HFFc6 (cell line): ENCODE measurements at regions not wholly inside any gene's neighbourhood (a gene's known extent, or its start where the extent isn't known, plus 50 kb on each side); places are given as distances from the start of the nearest gene placed in this dataset.
"Not testable (repeated sequence)": the region's sequence is repeated elsewhere in the genome, so short reads cannot be mapped to it uniquely, and the experiment has no call there.

Experiments used
- DNase-seq: peaks from one replicate; pipeline ENCODE4 v3.0.0-alpha.2; 2018
- H3K27ac Mint-ChIP-seq: 2 replicates; pipeline ENCODE4 v1.8.0; 2020; ENCODE audit warnings: mild to moderate bottlenecking, mixed read lengths
- H3K27me3 Mint-ChIP-seq: 2 replicates; pipeline ENCODE4 v1.8.0; 2021; ENCODE audit warnings: mild to moderate bottlenecking, moderate library complexity, mixed read lengths; ENCODE audit not compliant: insufficient read depth
- H3K36me3 Mint-ChIP-seq: 2 replicates; pipeline ENCODE4 v1.8.0; 2021; ENCODE audit warnings: low read depth, mixed read lengths
- H3K4me1 Mint-ChIP-seq: 2 replicates; pipeline ENCODE4 v1.8.0; 2020; ENCODE audit warnings: low read depth, mixed read lengths
- H3K4me3 Mint-ChIP-seq: 2 replicates; pipeline ENCODE4 v1.8.0; 2020; ENCODE audit warnings: mild to moderate bottlenecking, moderate library complexity, mixed read lengths
- H3K9me3 Mint-ChIP-seq: 2 replicates; pipeline ENCODE4 v1.8.0; 2020; ENCODE audit warnings: mild to moderate bottlenecking, mixed read lengths
- TF ChIP-seq, protein P1 (sequence below): fragments of 200-600 bp; sonication (generic); IDR thresholded peaks from 2 replicates; pipeline ENCODE4 v1.5.0; 2021; ENCODE audit warnings: antibody characterized with exemption, mild to moderate bottlenecking

DNA sequence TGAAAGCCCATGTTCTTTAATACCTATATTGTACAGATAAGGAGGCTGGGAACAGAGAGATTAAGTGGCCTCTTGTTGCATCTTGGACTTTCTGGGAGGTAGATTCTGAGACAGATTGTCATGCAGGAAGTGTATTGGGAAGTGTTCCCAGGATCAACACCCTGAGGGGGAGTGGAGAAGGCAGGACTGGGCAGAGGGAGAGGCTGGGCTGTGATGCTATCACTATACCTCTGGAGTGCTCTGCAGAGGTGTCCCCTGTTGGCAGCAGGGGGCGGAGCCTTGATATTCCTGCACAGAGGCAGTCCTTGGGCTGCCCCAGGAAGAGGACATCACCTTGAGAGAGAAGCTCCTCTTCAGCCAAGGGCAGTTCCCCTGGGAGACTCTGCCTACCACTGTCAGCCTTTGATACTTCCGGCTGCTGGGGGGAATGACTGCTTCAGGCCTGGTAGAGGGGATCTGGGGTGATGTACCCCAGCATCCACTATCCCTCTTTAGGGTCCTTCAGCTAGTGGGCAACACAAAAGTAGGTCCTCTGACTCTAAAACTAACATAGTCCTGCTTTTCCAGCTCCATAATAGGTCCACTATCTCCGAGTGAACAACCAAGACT lies 97.4 kb upstream of the RNU6-1 start:
- peaks cover 3% of the 10 kb centered on the region for H3K27me3 Mint-ChIP-seq
- H3K27ac Mint-ChIP-seq = no peak overlapping the region
- H3K9me3 Mint-ChIP-seq = no peaks in the 10 kb centered on the region
- peaks cover 16% of the 10 kb centered on the region for H3K4me1 Mint-ChIP-seq
- no peaks in the 10 kb centered on the region for H3K36me3 Mint-ChIP-seq
- H3K4me3 Mint-ChIP-seq = no peak overlapping the region
- DNase-seq = no peak
- TF ChIP-seq, protein P1, sequence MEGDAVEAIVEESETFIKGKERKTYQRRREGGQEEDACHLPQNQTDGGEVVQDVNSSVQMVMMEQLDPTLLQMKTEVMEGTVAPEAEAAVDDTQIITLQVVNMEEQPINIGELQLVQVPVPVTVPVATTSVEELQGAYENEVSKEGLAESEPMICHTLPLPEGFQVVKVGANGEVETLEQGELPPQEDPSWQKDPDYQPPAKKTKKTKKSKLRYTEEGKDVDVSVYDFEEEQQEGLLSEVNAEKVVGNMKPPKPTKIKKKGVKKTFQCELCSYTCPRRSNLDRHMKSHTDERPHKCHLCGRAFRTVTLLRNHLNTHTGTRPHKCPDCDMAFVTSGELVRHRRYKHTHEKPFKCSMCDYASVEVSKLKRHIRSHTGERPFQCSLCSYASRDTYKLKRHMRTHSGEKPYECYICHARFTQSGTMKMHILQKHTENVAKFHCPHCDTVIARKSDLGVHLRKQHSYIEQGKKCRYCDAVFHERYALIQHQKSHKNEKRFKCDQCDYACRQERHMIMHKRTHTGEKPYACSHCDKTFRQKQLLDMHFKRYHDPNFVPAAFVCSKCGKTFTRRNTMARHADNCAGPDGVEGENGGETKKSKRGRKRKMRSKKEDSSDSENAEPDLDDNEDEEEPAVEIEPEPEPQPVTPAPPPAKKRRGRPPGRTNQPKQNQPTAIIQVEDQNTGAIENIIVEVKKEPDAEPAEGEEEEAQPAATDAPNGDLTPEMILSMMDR = no peak

GRCh38 chr15:67939179-67939578 lies 99.3 kb upstream of the RNU6-1 start:
- not testable (repeated sequence) for H3K4me3 Mint-ChIP-seq, DNase-seq, H3K27me3 Mint-ChIP-seq, H3K36me3 Mint-ChIP-seq, H3K9me3 Mint-ChIP-seq, H3K27ac Mint-ChIP-seq
- H3K4me1 Mint-ChIP-seq = peaks cover 18% of the 10 kb centered on the region

DNA sequence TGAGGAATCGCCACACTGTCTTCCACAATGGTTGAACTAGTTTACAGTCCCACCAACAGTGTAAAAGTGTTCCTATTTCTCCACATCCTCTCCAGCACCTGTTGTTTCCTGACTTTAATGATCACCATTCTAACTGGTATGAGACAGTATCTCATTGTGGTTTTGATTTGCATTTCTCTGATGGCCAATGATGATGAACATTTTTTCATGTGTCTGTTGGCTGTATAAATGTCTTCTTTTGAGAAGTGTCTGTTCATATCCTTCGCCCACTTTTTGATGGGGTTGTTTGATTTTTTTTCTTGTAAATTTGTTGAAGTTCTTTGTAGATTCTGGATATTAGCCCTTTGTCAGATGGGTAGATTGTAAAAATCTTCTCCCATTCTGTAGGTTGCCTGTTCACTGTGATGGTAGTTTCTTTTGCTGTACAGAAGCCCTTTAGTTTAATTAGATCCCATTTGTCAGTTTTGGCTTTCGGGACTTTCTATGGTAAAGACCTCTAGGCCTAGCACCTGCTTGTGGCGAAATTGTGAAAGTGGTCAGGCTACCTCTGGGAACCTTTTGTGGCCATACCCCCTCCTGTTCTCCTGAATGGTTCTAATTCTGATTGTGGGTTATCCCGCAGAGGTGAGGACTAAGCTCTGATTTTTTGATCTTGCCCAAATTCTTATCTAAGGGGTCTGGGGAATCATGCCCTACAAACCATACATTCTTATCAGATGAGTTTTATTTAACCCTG lies 99.9 kb upstream of the RNU6-1 start:
- not testable (repeated sequence) for H3K27me3 Mint-ChIP-seq, H3K27ac Mint-ChIP-seq, H3K36me3 Mint-ChIP-seq, H3K9me3 Mint-ChIP-seq, H3K4me3 Mint-ChIP-seq, DNase-seq
- peaks cover 24% of the 10 kb centered on the region for H3K4me1 Mint-ChIP-seq

- Mint-ChIP-seq H3K36me3 (no peaks in the 10 kb centered on the region), H3K27ac (no peak overlapping the region), H3K9me3 (no peaks in the 10 kb centered on the region), H3K4me1 (peaks cover 27% of the 10 kb centered on the region), H3K4me3 (no peak overlapping the region), H3K27me3 (peaks cover 3% of the 10 kb centered on the region)
- DNase-seq = no peak
- TF ChIP-seq, protein P1 = no peak
Measured at GRCh38 chr15:67940324-67940719, 100.5 kb upstream of the RNU6-1 start.

- TF ChIP-seq, protein P1 = no peak
- Mint-ChIP-seq H3K27me3 (peaks cover 3% of the 10 kb centered on the region), H3K36me3 (no peaks in the 10 kb centered on the region), H3K27ac (no peak overlapping the region), H3K4me3 (no peak overlapping the region), H3K9me3 (no peaks in the 10 kb centered on the region), H3K4me1 (peaks cover 40% of the 10 kb centered on the region)
- no peak for DNase-seq
Measured at GRCh38 chr15:67941648-67942310, 101.9 kb upstream of the RNU6-1 start.

- Mint-ChIP-seq H3K4me3 (no peak overlapping the region), H3K27me3 (no peaks in the 10 kb centered on the region; the same call in none of the 2 replicates), H3K27ac (no peak overlapping the region), H3K36me3 (no peaks in the 10 kb centered on the region), H3K4me1 (peaks cover 38% of the 10 kb centered on the region), H3K9me3 (no peaks in the 10 kb centered on the region)
- TF ChIP-seq, protein P1 = no peak
- DNase-seq = no peak
Measured at GRCh38 chr15:67943475-67943874, 103.6 kb upstream of the RNU6-1 start.
